Upper lobe of left lung (tissue), 4 donors: ENCODE measurements at regions not wholly inside any gene's neighbourhood (a gene's known extent, or its start where the extent isn't known, plus 50 kb on each side); places are given as distances from the start of the nearest gene placed in this dataset.

ENCODE experiments used
- CTCF ChIP-seq, 6 experiments: fragments of 450-650 bp in 4 of 6; fragments of 200-600 bp in 2 of 6; sonication (generic) in 2 of 6; IDR thresholded peaks; one replicate each; pipeline ENCODE4 v1.5.1; 2016 to 2019; ENCODE audit warnings: antibody characterized with exemption in 6 of 6
- POLR2A ChIP-seq, 4 donors: fragments of 450-650 bp; IDR thresholded peaks; one replicate each; pipeline ENCODE4 v1.5.1; 2016 to 2017; ENCODE audit warnings: antibody characterized with exemption in 4 of 4, mild to moderate bottlenecking in 2 of 4
- POLR2AphosphoS5 ChIP-seq, 2 donors: sonication (generic); formaldehyde crosslinking; IDR thresholded peaks; one replicate each; pipeline ENCODE4 v1.5.1; 2017; ENCODE audit warnings: antibody characterized with exemption in 2 of 2

- TF ChIP-seq CTCF (IDR thresholded peaks at IDR 0.05) = no peak
- no peak for TF ChIP-seq POLR2A (IDR thresholded peaks at IDR 0.05)
- TF ChIP-seq POLR2AphosphoS5 (IDR thresholded peaks at IDR 0.05) = no peak
Measured at GRCh38 chr20:63059684-63060056, 52.9 kb upstream of the BHLHE23 start.
